HG02642 (cell line): ENCODE measurements at regions not wholly inside any gene's neighbourhood (a gene's known extent, or its start where the extent isn't known, plus 50 kb on each side); places are given as distances from the start of the nearest gene placed in this dataset.

ENCODE experiments used
- ATAC-seq: cut with Tn5 transposase; IDR thresholded peaks from one replicate; pipeline ENCODE4 v1.9.1; 2021; ENCODE audit warnings: mild to moderate bottlenecking; ENCODE audit not compliant: unreplicated experiment, poor library complexity

DNA sequence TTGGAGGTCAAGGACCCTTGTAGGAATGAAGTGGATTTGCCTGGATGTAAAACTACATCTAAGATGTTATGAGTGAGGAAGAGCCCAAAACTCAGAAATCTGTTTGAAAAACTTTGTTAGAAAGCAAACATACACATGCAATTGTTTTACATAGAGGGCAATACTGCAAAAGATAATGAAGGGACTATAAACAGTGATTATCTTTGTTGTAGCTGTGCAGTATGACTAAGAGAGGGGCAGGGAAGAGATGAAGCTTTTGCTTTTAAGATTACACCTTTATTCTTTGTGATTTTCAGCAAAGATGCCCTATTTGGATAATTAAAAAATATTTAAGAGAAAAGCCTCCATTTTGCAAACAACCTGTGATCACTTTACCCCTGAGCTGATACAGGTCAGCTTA lies 839.9 kb upstream of the RBFOX1 start:
- ATAC-seq, result no peak

DNA sequence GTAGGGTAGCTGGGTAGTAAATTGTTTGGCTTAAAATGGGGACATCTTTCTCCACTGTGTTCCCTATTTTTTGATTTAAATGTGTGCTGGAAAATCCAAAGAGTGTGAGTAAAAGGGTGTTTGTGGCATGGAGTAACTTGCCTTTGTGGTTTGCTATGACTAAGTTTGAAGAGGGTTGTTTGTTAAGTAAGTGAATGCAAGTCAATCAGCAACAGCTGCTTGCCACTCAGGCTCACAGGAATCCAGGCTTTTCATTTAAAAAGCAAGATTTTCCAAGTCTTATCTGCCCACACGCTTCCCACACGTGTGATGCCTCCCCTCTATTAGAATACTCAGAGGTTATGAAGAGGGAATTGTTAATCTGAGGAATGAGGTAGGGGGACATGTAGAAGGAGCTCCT lies 847.7 kb upstream of the RBFOX1 start:
- ATAC-seq, result no peak

DNA sequence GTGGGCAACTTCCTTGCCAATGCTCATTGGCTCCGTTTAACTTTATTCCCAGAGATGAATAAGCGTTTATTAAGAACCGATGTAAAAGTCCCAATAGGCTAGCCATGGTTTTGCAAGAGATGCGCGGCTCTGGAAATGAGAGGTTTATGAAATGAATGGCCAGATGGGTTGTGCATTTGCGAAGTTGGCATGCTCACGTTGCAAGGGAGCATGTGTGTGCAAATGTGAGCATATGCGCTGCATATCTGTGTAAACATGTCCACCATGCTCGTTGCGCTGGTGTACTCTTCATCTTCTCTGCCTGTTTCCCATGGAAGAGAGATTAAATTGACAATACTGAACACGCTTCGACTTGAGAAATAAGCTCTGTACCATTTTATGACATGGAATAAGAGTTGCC lies 848.6 kb upstream of the RBFOX1 start:
- ATAC-seq, result no peak

DNA sequence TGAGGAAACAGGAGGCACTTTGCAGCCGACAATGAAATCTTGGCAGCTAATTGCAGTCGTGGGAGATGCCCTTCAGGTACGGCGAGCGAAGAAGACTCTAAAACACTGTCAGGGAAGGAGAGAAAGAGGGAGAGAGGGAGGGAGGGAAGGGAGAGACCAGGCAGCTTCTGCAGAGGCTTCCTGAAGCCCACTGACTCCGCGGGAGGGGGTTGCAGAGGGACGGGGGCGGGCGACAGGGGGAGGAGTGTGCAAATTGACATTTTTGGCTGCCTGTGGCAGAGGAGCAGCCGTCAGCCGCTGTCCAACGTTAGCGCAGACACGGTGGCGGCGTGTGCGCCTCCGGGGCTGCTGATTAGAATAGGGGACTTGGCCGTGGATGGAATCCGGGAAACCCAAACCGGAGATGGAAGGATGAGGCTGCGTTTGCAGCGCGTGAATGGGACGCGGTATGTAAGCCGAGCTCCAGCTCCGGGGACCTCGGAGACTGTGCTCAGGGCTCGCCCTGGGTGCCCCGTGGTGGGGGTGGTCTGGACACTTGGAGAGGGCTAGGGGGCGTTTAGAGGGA lies 849.1 kb upstream of the RBFOX1 start:
- ATAC-seq, result no peak

DNA sequence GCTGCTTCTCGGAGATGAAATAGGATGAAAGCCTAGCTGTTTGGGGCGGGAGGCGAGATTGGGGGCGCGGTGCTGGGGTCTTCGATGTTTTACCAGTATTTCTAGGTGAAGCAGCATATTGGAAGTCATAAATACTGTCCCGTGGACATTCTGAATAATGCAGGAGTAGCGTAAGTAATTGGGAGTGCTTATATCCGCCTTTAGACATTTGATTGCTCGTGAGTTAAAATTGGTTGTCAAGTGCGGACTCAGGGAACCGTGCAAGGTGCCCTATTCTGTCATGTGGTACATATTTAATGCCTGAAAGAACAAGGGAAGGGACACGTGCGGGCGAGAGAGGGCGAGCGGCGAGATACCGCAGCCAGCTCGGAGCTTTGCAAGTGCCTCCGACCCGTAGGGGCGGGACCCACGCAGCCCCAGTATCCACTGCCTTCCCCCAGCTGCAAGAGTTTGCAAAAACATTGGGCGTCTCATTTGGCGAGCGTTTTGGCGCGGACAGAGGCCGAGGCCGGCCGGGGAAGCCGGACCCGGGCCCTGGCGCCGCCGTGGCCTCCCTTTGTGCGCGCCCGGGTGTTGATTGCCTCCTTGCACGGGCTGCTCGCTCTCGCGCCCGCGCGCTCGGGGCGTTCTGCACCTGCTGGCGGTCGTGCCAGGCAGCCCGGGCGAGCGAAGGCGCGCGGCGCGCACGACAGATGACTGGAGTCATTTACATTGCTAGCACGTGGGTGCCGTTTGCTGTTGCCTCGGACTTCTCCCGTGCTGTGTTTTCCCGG lies 849.8 kb upstream of the RBFOX1 start:
- no peak for ATAC-seq

DNA sequence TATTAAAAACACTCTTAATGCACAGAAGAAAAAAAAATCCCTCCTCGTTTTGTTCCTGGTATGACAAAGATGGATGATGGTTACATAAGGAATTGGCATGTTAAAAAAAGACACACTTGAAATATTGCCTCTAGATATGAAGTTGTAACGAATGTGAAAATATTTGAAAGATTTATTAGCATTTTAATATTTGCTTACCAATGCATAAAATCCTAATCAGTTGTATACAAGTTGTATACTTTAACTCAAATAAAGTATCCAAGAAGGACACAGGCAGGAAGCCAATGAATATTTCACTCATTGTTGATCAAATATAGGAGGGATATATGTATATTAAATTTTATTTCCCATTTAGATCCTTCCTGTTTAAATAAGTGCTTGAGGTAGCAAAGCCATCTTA lies 850.8 kb upstream of the RBFOX1 start:
- ATAC-seq, result no peak

DNA sequence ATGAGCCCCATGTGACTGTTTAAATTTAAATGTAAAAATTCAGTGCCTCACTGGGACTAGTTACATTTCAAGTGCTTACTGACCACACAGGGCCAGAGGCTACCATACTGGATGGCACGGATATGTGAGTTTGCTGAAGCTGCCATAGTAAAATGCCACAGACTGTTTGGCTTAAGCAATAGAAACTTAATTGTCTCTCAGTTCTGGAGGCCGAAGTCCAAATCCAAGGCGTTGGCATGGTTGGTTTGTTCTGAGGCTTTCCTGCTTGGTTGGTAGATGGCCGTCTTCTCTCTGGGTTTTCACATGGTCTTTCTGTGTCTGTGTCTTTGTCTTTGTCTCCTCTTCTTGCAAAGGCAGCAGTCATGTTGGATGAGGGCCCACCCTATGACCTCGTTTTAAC lies 878.9 kb upstream of the RBFOX1 start:
- ATAC-seq, result no peak

DNA sequence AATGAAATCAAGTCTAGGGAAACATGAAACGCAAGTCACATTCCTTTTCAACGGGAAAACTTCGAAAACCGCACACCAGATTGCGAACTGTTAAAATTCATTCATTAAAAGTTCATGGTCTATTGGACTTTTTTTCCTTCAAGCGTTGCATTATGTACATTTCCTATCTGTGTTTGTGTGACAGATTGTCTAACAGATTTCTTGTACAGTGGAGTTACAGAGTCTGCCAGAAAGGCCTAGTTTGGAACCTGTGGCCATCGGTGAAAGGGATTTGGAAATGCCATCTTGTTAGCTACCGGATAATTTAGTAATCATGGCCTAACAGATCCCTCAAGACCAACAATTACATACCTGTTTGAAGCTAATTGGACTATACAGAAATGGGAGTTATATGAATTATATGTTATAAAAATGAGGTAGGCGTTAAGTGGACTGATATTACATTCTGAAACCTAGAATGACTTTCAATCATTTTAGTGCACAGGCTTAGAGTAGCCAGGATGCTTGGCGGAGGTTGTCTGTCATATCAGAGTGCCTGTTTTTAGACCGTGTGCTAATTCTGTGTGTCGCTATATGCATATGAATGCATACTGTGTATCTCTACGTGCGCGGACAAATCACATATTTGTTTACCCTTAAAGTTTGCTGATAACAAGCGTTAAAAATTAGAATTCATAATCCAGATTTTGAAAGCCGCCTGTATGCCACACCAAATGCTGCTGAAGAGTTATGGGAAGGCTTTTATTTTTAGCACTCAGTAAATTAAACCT lies 885.4 kb upstream of the RBFOX1 start:
- no peak for ATAC-seq

DNA sequence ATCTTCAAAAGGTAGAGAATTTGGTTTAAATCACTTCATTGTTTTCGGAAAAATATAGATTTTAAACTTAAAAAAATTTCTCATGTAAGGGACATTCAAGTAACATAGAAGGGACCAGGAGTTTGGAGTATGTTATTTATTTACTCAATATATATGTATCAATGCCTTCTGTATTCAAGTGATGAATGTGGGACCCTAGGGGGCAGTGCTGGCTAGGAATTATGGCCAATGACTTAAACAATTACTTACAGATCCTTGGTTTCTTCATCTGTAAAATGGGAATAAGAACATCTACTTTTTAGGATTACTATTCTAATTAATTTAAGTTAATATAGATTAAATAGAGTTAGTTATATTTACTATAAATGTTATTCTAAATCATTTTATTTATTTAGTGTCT lies 886.3 kb upstream of the RBFOX1 start:
- no peak for ATAC-seq

DNA sequence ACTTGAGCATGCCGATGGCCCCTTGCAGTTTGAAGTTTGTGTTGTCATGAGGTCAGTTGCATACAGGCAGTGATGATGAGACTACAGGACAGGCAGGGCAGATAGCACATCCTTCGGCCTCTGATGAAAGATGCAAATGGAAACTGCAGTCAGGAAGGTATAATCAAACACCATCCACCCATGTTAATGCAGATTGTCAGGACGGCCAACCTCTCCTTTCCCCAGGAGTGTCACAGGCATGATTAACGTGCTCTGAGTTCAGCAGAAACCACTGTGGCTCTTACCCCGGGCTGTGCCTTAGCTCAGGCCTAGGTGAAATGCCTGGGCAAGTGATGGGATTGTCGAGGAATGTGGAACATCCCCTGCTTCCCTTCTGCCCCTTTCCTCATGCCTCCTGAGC lies 893.5 kb upstream of the RBFOX1 start:
- ATAC-seq, result no peak

DNA sequence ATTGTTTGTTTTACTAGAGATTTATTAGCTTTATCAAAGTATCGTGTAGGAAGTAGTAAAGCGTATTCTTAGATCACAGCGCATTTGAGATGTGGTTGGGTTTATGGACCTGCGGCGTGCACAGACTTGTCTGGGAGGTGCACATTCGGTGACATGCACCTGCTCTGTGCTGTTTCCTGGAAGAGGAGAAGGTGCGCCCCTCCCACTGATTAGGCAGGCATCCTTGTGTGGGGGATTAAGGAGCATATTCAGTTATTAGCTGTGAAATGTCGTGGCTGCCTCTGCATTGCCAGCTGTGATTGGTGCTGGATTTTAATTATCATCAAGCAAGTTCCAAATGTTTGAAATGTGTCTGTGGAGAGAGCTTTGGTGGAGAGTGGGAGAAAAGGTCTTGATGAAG lies 903.8 kb upstream of the RBFOX1 start:
- ATAC-seq, result no peak

DNA sequence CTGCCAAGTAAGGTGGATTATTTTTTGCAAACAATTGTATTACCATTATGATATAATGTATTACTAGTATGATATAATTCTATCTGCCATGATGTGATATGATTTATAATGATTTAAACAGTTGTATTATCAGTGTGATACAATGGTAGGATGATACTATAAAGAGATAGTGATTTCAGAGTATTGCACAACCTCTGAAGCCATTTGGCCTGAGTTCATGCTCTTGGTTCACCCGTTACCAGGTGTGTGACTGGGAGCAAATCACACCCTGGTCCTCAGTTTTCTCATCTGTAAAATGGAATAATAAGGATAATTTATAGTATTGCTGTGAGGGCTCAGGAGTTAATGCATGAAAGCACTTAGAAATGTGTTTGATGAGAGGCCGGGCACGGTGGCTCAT lies 905.0 kb upstream of the RBFOX1 start:
- ATAC-seq, result no peak

DNA sequence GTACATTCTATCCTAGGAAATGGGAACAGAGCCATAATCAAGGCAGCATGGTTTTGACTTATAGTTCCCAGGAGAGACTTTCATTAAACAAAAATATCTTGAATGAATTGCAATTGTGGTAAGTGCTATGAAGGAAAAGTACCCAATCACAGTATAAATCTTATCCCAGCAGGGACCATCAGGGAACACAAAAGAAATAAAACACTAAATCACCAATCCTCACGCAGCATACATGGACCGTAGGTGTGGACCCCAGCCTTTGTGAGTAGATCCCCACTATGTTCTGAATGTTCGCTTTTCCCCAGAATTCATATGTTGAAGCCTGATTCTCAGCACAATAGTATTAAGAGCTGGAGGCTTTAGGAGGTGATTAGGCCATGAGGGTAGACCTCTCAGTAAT lies 925.0 kb upstream of the RBFOX1 start:
- ATAC-seq, result no peak

DNA sequence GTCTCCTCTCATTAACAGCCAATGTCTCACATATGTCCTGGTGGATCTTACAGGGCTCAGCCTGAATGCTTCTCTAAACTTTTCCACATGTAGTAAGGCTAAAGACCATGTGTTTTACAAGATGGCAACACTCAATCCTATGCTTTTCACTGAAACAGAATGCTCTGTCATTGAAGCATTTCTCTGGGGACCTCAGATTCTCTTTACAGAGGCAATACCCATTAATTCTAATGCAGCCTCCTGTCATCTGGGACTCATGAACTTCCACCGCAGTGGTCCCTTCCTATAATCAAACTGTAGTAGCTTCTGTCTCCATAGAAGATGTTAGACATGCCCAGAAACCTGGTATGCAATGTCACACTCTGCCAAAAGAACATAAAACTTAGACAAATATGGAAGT lies 926.6 kb upstream of the RBFOX1 start:
- ATAC-seq, result no peak

DNA sequence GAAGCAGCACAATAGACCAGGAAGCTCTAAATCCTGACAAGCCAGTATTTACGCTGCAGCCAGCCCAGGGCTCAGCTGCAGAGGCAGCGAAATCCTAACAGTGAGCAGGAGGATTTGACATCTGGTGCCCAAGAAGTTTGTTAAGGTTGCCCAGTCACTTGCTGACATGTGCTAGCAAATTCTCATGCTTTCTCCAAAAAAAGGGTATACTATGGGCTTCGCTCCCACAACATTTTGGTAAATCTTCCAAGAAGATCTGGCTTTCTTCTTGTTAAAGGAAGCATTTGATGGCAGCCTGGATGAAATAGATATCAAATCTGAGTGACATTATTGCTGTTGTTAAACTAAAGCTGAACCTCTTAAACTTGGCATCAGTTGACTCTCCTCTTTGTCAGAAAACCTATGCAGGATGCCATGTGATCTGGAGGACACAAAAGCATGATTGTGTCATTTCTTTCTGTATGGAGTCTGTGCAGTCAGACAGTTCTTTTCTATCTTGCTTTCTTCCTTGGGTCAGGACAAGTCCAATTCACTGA lies 949.7 kb upstream of the RBFOX1 start:
- no peak for ATAC-seq

DNA sequence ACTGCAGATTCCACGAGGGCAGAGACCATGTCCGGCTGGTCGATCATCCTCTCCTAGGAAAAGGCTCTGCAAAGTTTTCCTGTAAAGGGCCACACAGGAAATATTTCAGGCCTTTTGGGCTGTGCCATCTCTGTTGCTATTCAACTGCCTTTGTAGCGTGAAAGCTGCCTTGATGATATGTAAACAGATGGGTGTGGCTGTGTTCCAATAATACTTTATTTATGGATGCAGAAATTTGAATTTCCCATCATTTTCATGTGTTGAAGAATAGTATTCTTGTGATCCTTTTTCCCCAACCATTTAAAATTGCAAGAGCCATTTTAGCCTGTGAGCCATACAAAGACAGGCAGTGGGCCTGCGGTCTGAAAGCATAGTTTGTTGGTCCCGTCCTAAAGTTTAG lies 950.7 kb upstream of the RBFOX1 start:
- no peak for ATAC-seq

DNA sequence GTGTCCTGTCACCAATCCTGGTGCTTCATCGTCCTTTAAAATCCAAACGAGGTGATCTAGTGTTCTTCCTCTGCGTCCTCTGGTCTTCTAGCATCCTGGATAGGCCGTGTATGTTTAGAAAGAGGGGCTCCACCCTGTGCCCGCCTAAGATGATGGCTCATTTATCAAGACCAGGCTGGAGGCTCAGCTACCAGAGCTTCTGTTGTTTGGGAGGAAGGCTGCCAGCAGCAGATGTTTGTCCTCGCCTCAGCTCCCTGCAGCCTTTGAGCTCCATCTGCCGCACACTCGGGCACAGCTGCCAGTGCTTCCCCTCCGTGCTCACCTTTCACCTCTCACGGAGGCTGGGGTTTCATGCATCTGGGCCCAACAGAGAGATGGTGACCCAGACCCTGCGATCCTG lies 954.7 kb upstream of the RBFOX1 start:
- no peak for ATAC-seq

DNA sequence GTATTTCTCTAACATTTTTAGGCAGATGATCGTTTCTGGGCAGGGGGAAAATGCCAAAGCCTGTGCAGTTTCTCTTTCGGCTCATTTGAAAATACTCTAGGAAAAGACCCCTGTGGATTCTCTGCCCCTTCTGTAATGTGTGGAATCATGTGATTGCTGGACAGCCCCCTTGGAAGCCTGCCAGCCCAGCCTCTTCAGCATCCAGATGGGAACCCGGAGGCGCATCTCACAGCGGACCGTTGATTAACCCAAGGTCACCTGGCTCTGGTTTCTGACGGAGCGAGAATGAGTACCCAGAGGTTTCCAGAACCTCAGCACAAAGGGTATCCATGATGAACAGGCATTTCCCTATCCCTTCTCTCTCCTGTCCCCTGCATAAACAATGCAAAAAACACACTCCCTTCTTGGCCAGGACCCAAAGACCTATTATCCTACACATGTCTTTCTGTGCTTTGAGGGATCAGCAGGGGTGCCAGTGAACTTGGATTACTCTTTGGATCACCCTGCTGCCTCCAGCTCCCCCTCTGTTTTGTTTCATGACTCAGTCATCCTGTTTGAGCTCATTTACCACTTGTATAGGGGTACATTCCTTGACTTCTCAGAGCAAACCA lies 957.1 kb upstream of the RBFOX1 start:
- ATAC-seq, result no peak

DNA sequence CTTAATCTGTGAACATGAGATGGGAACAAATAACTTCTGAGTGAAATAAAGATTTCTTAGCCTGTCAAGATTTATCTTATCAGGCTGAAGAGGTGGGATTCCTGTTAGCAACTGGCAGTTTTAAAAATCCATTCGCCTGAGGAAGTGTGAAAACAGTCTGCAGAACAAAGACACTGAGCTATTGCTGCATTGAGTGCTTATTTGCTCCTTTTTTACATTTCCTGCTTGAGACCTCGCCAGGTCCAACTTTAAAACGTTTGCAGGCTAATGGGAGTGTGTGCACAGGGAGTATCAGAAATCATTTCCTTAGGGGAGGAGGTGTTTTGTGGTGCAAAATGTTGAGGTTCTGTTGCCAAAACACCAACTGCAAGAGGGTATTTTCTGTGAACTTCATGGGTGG lies 957.8 kb upstream of the RBFOX1 start:
- no peak for ATAC-seq

DNA sequence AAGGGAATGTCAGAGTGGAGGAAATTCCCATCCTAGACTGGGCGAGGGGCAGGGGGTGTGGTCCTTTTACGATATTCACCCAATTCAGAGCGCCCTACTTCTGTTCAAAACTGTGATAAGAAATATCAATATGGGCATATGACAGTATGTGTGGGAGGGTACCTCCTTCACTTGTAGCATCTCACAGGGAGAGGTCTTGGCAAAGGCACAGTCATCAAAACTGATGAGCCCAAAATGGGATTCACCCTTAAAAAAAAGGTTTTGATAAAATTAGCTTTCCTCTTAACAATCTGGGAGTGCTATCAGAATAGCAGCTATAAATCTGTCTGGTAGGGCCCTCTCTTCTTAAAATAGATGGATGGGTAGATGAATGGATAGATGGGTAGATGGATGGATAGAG lies 967.8 kb upstream of the RBFOX1 start:
- no peak for ATAC-seq
